HT-29 (cell line): ENCODE measurements at regions not wholly inside any gene's neighbourhood (a gene's known extent, or its start where the extent isn't known, plus 50 kb on each side); places are given as distances from the start of the nearest gene placed in this dataset.
"Not testable (repeated sequence)": the region's sequence is repeated elsewhere in the genome, so short reads cannot be mapped to it uniquely, and the experiment has no call there.

Experiments used
- DNase-seq: peaks from one replicate; pipeline ENCODE4 v3.0.0-alpha.2; 2015; ENCODE audit warnings: low spot score

DNA sequence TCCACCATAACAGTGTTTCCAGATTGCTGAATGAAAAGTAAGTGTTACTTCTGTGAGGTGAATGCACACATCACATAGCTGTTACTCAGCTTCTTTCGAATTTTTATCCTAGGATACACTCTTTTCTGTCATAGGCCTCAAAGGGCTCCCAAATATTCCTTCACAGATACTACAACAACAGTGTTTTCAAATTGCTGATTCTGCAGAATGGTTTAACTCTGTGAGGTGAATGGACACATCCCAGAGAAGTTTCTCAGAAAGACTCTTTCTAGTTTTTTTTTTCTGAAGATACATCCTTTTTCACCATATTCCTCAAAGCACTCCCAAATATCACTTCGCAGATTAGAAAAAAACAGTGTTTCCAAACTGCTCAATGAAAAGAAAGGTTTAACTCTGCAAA, 221.1 kb downstream of the OR4A5 start:
- DNase-seq, result no peak

DNA sequence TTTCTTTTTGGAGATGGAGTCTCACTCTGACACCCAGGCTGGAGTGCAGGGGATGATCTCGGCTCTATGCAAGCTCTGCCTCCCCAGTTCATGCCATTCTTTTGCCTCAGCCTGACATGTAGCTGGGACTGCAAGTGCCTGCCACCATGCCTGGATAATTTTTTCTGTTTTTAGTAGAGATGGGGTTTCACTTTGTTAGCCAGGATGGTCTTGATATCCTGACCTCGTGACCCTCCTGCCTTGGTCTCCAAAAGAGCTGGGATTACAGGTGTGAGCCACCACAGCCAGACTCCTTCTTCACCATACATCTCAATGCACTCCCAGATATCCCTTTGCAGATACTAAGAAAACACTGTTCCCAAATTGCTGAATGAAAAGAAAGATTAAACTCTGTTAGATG, 224.3 kb downstream of the OR4A5 start:
- DNase-seq, result no peak

DNA sequence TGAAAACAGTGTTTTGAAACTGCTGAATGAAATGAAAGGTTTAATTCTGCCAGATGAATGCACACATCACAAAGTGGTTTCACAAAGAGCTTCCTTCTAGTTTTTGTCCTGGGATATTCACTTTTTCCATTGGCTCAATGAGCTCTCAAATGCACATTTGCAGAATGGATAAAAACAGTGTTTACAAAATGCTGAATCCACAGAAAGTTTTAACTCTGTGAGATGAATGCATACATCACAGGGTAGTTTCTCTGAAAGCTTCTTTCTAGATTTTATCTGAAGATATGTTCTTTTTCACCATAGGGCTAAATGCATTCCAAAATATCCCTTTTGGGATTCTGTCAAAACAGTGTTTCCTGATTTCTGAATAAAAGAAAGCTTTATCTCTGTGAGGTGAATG, 237.6 kb downstream of the OR4A5 start:
- no peak for DNase-seq

DNA sequence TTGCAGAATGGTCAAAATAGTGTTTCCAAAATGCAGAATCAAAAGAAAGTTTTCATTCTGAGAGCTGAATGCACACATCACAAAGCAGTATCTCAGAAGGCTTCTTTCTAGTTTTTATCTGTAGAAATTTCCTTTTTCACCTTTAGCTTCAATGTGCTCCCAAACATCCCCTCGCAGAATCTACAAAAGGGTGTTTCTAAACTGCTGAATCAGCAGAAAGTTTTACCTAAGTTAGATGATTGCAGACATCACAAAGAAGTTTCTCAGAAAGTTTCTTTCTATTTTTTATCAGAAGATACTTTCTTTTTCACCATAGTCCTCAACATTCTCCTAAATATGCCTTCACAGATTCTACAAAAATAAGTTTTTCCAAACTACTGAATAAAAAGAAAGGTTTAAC, 239.8 kb downstream of the OR4A5 start:
- no peak for DNase-seq

DNA sequence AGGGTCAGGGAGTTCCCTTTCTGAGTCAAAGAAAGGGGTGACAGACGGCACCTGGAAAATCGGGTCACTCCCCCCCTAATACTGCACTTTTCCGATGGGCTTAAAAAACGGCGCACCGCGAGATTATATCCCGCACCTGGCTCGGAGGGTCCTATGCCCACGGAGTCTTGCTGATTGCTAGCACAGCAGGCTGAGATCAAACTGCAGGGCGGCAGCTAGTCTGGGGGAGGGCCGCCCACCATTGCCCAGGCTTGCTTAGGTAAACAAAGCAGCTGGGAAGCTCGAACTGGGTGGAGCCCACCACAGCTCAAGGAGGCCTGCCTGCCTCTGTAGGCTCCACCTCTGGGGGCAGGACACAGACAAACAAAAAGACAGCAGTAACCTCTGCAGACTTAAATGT, 240.5 kb downstream of the OR4A5 start:
- not testable (repeated sequence) for DNase-seq

DNA sequence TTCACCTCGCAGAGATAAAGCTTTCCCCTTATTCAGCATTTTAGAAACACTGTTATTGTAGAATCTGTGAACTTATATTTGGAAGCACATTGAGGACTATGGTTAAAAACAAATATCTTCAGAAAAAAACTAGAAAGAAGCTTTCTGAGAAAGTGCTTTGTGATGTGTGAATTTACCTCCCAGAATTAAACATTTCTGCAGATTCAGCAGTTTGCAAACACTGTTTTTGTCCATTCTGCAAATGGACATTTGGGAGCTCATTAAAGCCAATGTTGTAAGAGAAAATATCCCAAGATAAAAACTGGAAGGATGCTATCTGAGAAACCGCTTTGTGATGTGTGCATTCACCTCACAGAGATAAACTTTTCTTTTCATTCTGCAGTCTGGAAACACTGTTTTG, 272.7 kb downstream of the OR4A5 start:
- no peak for DNase-seq

DNA sequence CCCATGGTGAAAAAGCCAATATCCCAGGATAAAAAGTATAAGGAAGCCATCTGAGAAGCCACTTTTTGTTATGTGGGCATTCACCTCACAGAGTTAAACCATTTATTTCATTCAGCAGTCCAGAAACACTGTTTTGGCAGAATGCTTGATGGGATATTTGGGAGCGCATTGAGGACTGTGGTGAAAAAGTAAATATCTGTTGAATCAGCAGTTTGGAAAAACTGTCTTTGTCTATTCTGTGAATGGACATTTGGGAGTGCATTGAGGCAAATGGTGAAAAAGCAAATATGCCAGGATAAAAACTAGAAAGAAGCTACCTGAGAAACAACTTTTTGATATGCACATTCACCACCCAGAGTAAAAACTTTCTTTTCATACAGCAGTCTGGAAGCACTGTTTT, 276.2 kb upstream of the TRIM48 start:
- no peak for DNase-seq

DNA sequence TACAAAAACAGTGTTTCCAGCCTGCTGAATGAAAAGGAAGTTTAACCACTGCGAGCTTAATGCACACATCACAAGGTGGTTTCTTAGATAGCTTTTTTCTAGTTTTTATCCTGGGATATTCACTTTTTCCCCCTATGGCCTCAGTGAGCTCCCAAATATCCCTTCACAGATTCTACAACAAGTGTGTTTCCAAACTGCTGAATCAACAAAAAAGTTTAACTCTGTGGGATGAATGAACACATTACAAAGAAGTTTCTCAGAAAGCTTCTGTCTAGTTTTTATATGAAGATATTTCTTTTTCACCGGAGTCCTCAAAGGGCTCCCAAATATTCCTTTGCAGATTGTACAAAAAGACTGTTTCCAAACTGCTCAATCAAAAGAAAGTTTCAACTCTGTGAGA, 233.1 kb upstream of the TRIM48 start:
- DNase-seq, result not testable (repeated sequence)

DNA sequence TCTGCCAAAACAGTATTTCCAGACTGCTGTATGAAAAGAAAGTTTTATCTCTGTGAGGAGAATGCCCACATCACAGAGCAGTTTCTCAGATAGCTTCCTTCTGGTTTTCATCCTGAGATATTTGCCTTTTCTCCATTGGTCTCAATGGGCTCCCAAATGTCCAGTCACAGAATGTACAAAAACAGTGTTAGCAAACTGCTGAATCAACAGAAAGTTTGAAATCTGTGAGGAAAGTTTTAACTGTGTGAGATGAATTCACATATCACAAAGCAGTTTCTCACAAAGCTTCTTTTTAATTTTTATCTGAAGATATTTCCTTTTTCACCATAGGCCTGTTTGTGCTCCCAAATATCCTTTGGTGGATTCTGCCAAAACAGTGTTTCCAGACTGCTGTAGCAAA, 207.2 kb upstream of the TRIM48 start:
- no peak for DNase-seq

DNA sequence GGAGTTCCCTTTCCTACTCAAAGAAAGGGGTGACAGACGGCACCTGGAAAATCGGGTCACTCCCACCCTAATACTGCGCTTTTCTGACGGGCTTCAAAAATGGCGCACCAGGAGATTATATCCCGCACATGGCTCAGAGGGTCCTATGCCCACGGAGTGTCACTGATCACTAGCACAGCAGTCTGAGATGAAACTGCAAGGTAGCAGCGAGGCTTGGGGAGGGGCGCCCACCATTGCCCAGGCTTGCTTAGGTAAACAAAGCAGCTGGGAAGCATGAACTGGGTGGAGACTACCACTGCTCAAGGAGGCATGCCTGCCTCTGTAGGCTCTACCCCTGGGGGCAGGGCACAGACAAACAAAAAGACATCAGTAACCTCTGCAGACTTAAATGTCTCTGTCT, 177.4 kb upstream of the TRIM48 start:
- not testable (repeated sequence) for DNase-seq

DNA sequence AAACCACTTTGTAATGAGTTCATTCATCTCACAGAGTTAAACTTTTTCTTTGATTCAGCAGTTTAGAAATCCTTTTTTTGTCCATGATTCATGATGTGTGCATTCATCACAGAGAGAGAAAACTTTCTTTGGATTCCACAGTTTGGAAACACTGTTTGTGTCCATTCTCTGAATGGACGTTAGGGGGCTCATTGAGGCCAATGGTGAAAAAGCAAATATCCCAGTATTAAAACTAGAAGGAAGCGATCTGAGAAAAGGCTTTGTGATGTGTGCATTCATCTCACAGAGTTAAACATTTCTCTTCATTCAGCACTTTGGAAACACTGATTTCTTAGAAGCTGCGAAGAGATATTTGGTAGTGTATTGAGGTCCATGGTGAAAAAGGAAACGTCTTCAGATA, 155.6 kb upstream of the TRIM48 start:
- DNase-seq, result peak; percentile 3
